GM19395 (cell line): ENCODE measurements at regions not wholly inside any gene's neighbourhood (a gene's known extent, or its start where the extent isn't known, plus 50 kb on each side); places are given as distances from the start of the nearest gene placed in this dataset.
"Not testable (repeated sequence)": the region's sequence is repeated elsewhere in the genome, so short reads cannot be mapped to it uniquely, and the experiment has no call there.

ENCODE experiments used
- ATAC-seq: cut with Tn5 transposase; IDR thresholded peaks from one replicate; pipeline ENCODE4 v1.9.1; 2021; ENCODE audit warnings: mild to moderate bottlenecking, moderate library complexity; ENCODE audit not compliant: unreplicated experiment

GRCh38 chr13:111006506-111007031 is 91.7 kb upstream of the ANKRD10 start:
- no peak for ATAC-seq

GRCh38 chr13:111005808-111006505 is 91.1 kb upstream of the ANKRD10 start:
- no peak for ATAC-seq

GRCh38 chr13:111005364-111005763 is 90.5 kb upstream of the ANKRD10 start:
- no peak for ATAC-seq

- ATAC-seq: no peak
These were observed 89.6 kb upstream of the ANKRD10 start for GRCh38 chr13:111004444-111004843.

- ATAC-seq: no peak
These were observed 86.8 kb upstream of the ANKRD10 start for GRCh38 chr13:111001636-111002035.

GRCh38 chr13:110993788-110994187 is 78.9 kb upstream of the ANKRD10 start:
- ATAC-seq: no peak

- no peak for ATAC-seq
These were observed 77.2 kb upstream of the ANKRD10 start for GRCh38 chr13:110991991-110992508.

- no peak for ATAC-seq
These were observed 74.5 kb upstream of the ANKRD10 start for GRCh38 chr13:110989331-110989730.

GRCh38 chr13:110985541-110985940 is 70.7 kb upstream of the ANKRD10 start:
- ATAC-seq: no peak

GRCh38 chr13:110984798-110985197 is 69.9 kb upstream of the ANKRD10 start:
- no peak for ATAC-seq

- no peak for ATAC-seq
These were observed 69.5 kb upstream of the ANKRD10 start for GRCh38 chr13:110984381-110984780.

GRCh38 chr13:110983241-110983640 is 68.4 kb upstream of the ANKRD10 start:
- ATAC-seq: no peak

- ATAC-seq: no peak
These were observed 66.5 kb upstream of the ANKRD10 start for GRCh38 chr13:110981379-110981778.

- ATAC-seq: no peak
These were observed 66.1 kb upstream of the ANKRD10 start for GRCh38 chr13:110980921-110981320.

GRCh38 chr13:110979149-110979548 is 64.3 kb upstream of the ANKRD10 start:
- ATAC-seq: not testable (repeated sequence)

- no peak for ATAC-seq
These were observed 63.5 kb upstream of the ANKRD10 start for GRCh38 chr13:110978390-110978789.

GRCh38 chr13:110976785-110977184 is 61.9 kb upstream of the ANKRD10 start:
- ATAC-seq: no peak

- no peak for ATAC-seq
These were observed 58.3 kb upstream of the ANKRD10 start for GRCh38 chr13:110973007-110973700.

- no peak for ATAC-seq
These were observed 56.6 kb upstream of the ANKRD10 start for GRCh38 chr13:110971486-110971885.

GRCh38 chr13:110967156-110967855 is 52.4 kb upstream of the ANKRD10 start:
- ATAC-seq: not testable (repeated sequence)

- ATAC-seq: no peak
These were observed 50.9 kb upstream of the ANKRD10 start for GRCh38 chr13:110965755-110966134.
